KMS-11 (cell line): ENCODE measurements at regions not wholly inside any gene's neighbourhood (a gene's known extent, or its start where the extent isn't known, plus 50 kb on each side); places are given as distances from the start of the nearest gene placed in this dataset.

Experiments used
- H2AFZ ChIP-seq: fragments of 200-600 bp; sonication (generic); 2 replicates; pipeline ENCODE4 v1.6.1; 2016; ENCODE audit warnings: antibody characterized with exemption, mixed run types, low read depth
- H3K27ac ChIP-seq: fragments of 200-600 bp; sonication (generic); 2 replicates; pipeline ENCODE4 v1.6.1; 2016; ENCODE audit warnings: mild to moderate bottlenecking, mixed run types
- H3K27me3 ChIP-seq: fragments of 200-600 bp; sonication (generic); 2 replicates; pipeline ENCODE4 v1.6.1; 2017; ENCODE audit warnings: mild to moderate bottlenecking, low read depth, mixed run types, moderate library complexity; ENCODE audit not compliant: insufficient read depth
- H3K36me3 ChIP-seq: fragments of 200-600 bp; sonication (generic); 2 replicates; pipeline ENCODE4 v1.6.1; 2017; ENCODE audit warnings: mild to moderate bottlenecking, mixed run types; ENCODE audit not compliant: insufficient read depth
- H3K4me1 ChIP-seq: fragments of 200-600 bp; sonication (generic); 2 replicates; pipeline ENCODE4 v1.6.1; 2016; ENCODE audit warnings: mild to moderate bottlenecking, low read depth, mixed run types; ENCODE audit not compliant: poor library complexity, severe bottlenecking
- H3K4me2 ChIP-seq: fragments of 200-600 bp; sonication (generic); 2 replicates; pipeline ENCODE4 v1.7.0; 2016; ENCODE audit warnings: mild to moderate bottlenecking, mixed run types
- H3K4me3 ChIP-seq: fragments of 200-600 bp; sonication (generic); IDR thresholded peaks from 2 replicates; pipeline ENCODE4 v1.6.1; 2017; ENCODE audit warnings: low read depth, low read length, mixed read lengths; ENCODE audit not compliant: insufficient read depth
- H3K79me2 ChIP-seq: fragments of 200-600 bp; sonication (generic); 2 replicates; pipeline ENCODE4 v1.6.1; 2016; ENCODE audit warnings: low read depth, mixed run types; ENCODE audit not compliant: insufficient read depth
- H3K9ac ChIP-seq: fragments of 200-600 bp; sonication (generic); 2 replicates; pipeline ENCODE4 v1.6.1; 2016; ENCODE audit warnings: mild to moderate bottlenecking, mixed run types
- H4K20me1 ChIP-seq: fragments of 200-600 bp; sonication (generic); 2 replicates; pipeline ENCODE4 v1.6.1; 2016; ENCODE audit warnings: mild to moderate bottlenecking, mixed run types; ENCODE audit not compliant: insufficient read depth
- TF ChIP-seq, protein P1 (sequence below): fragments of 200-600 bp; sonication (generic); conservative IDR thresholded peaks from 2 replicates; pipeline ENCODE4 v1.6.1; 2017; ENCODE audit warnings: low read depth, mild to moderate bottlenecking, antibody characterized with exemption, low read length, moderate library complexity, mixed read lengths

DNA sequence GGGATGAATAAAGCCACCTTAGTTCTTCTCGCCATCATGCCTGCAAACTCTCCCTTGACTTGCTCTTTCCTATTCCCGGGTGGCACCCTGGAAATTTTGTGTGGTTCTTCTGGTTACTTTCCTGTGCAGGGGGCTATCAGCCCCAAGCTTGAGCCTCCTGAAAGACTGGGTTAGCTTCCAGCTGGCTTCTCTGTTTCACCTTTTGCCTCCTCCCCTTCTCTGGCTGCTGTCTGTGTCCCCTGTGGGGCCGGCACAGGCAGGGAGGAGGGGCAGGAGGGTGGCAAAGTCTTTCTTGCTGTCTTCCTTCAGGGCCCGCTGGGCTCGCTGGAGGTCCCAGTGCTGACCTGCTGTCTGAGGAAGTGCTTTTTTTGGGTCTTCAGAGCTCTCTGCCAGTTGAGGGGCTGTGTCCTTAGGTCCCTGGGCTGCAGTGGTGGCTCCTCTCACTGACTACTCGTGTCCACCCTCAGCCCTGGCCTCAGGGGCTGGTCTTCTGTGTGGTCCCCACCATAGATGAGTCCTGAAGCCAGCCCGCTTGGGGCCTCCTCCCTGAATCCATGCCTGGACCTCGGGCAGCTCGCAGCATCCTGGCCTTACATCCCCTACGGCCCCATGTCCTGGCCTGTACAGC lies 196.5 kb downstream of the KLF13 start:
- no peaks in the 10 kb centered on the region for H3K27me3 ChIP-seq
- no peak overlapping the region for H3K4me2 ChIP-seq
- H3K36me3 ChIP-seq, result no peaks in the 10 kb centered on the region
- no peak overlapping the region for H3K4me3 ChIP-seq
- no peaks in the 10 kb centered on the region for H3K79me2 ChIP-seq
- TF ChIP-seq, protein P1, sequence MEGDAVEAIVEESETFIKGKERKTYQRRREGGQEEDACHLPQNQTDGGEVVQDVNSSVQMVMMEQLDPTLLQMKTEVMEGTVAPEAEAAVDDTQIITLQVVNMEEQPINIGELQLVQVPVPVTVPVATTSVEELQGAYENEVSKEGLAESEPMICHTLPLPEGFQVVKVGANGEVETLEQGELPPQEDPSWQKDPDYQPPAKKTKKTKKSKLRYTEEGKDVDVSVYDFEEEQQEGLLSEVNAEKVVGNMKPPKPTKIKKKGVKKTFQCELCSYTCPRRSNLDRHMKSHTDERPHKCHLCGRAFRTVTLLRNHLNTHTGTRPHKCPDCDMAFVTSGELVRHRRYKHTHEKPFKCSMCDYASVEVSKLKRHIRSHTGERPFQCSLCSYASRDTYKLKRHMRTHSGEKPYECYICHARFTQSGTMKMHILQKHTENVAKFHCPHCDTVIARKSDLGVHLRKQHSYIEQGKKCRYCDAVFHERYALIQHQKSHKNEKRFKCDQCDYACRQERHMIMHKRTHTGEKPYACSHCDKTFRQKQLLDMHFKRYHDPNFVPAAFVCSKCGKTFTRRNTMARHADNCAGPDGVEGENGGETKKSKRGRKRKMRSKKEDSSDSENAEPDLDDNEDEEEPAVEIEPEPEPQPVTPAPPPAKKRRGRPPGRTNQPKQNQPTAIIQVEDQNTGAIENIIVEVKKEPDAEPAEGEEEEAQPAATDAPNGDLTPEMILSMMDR, result no peak
- H3K27ac ChIP-seq, result no peak overlapping the region
- no peak overlapping the region for H2AFZ ChIP-seq
- H3K9ac ChIP-seq, result no peak overlapping the region
- no peaks in the 10 kb centered on the region for H4K20me1 ChIP-seq
- no peaks in the 10 kb centered on the region for H3K4me1 ChIP-seq

DNA sequence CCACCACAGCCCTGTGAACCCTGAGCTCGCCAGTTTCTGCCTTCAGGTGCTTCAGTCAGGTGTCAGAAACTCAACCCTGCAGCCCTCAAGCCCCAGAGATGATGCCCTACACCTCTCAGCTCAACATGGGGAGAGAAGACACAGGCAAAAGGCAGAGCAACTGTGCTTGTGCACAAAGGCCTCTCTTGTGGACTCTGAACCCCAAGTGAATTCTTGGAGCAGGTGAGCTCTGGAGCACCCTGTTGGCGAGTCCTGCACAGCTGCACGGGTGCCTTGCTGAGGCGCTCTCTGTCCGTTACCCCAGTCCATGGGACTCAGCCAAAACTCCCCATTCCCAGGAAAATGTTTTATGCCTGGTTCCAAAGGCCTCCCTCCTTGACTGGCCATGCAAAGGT lies 197.0 kb downstream of the KLF13 start:
- no peaks in the 10 kb centered on the region for H4K20me1 ChIP-seq
- no peak overlapping the region for H3K4me2 ChIP-seq
- H3K4me3 ChIP-seq, result no peak overlapping the region
- H3K79me2 ChIP-seq, result no peaks in the 10 kb centered on the region
- H3K9ac ChIP-seq, result no peak overlapping the region
- TF ChIP-seq, protein P1, result no peak
- H2AFZ ChIP-seq, result no peak overlapping the region
- no peak overlapping the region for H3K27ac ChIP-seq
- no peaks in the 10 kb centered on the region for H3K27me3 ChIP-seq
- no peaks in the 10 kb centered on the region for H3K4me1 ChIP-seq
- H3K36me3 ChIP-seq, result no peaks in the 10 kb centered on the region

DNA sequence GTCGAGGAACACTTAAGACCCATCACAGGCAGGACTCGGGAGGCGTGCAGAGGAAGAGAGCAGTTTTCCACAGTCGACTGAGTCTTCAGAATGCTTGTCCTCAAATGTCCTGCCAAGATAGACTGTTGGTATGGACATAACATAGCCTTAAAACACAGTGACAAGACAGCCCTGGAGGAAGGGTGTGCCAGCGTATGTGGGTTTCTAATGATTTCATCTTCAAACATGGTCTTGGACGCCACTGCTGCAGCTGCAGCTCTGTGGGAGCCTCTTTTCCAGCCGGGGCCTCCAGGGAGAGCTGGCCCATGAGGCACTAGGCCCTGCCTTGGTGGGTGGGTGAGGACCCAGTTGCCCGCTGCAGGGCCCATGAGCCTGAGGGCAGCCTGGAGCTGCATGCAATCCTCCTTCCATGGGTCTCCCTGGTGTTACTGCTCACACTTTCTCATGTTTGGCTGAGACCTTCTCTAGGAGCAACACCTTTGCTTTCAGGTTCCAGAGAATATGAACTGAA lies 198.6 kb downstream of the KLF13 start:
- no peaks in the 10 kb centered on the region for H3K4me1 ChIP-seq
- no peaks in the 10 kb centered on the region for H3K36me3 ChIP-seq
- no peak overlapping the region for H2AFZ ChIP-seq
- H3K4me2 ChIP-seq, result no peak overlapping the region
- no peaks in the 10 kb centered on the region for H4K20me1 ChIP-seq
- TF ChIP-seq, protein P1, result no peak
- no peak overlapping the region for H3K9ac ChIP-seq
- H3K27ac ChIP-seq, result no peak overlapping the region
- H3K4me3 ChIP-seq, result no peak overlapping the region
- no peaks in the 10 kb centered on the region for H3K79me2 ChIP-seq
- no peaks in the 10 kb centered on the region for H3K27me3 ChIP-seq

DNA sequence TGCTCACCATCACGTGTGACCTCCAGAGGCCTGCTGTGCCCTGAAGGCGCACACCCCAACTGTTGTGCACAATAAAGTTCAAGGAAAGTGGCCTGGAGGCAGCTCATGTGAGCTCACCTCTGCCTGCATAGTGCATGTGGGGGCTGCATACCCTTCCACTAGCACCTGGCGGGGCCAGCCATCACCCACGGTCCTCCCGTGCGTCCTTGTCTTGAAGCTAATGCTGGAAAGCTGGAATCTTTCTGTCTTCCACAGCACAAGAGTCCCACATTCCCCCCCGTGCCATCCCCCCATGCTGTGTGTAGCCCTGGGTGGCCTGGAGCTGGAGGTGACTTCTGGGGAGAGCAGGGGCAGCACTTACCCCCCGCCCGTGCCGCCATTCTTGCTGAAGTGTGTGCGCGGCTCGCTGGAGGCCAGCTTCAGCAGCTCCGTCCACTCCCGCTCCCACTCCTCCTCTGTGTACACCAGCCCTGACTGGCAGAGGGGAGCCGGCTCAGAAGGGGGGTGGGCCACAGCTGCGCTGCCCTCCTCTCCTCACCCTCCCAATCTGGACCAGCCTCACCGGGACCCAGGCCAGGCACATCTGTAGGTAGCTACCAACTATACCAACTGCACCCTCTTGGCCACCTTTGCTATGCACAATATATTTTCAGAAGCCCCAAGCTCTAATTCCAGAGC lies 199.5 kb downstream of the KLF13 start:
- Histone ChIP-seq H3K4me3 (no peak overlapping the region), H2AFZ (no peak overlapping the region), H3K79me2 (no peaks in the 10 kb centered on the region), H3K27ac (no peak overlapping the region), H3K27me3 (no peaks in the 10 kb centered on the region), H3K36me3 (no peaks in the 10 kb centered on the region), H3K9ac (no peak overlapping the region), H3K4me1 (no peaks in the 10 kb centered on the region), H3K4me2 (no peak overlapping the region), H4K20me1 (no peaks in the 10 kb centered on the region)
- TF ChIP-seq, protein P1, result no peak
